GM18909 (cell line): ENCODE measurements at regions not wholly inside any gene's neighbourhood (a gene's known extent, or its start where the extent isn't known, plus 50 kb on each side); places are given as distances from the start of the nearest gene placed in this dataset.
A peak's percentile ranks its signal among the peaks of the same experiment; 100 is the strongest.

Source experiments
- ATAC-seq: cut with Tn5 transposase; IDR thresholded peaks from one replicate; pipeline ENCODE4 v1.9.1; 2021; ENCODE audit warnings: mild to moderate bottlenecking; ENCODE audit not compliant: unreplicated experiment, poor library complexity

DNA sequence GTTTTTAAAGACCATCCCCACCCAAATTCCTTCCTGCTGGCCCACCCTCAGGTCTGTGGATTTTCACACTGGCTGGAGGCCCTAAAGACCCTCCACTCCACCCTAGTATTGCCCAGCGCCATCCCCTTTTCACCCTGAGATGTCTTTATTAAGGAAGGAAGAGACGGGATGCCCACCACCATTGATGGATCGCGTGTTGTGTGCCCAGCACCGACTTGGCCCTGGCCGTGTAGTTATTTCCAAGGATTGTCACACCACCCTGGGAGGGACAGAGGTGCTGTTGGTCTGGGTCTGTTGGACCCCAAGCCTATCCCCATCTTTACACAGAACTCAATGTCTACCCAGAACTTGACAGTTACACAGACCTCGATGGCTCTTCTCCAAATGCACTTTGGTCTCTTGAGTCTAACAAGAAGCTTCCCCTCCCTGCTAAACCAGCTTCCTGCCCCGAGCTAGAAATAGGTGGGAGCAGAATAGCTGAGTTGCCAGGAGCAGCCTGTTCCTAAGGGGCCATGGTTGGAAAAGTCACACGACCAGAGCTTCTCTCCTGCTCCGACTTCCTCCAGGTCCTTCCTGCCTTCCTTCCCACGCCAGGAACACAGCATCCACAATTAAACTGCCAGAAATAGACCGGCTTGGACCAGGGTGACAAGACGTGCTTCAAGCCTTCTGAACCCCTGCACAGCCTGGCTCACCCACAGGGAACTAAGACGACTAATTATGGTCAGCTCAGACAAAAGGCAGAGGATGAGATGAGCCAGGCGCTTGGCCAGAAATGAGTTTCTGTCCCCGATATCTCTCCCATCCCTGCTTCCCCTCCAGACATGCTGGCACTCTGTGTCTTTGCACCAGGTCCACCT, 139.5 kb upstream of the CHST15 start:
- no peak for ATAC-seq

DNA sequence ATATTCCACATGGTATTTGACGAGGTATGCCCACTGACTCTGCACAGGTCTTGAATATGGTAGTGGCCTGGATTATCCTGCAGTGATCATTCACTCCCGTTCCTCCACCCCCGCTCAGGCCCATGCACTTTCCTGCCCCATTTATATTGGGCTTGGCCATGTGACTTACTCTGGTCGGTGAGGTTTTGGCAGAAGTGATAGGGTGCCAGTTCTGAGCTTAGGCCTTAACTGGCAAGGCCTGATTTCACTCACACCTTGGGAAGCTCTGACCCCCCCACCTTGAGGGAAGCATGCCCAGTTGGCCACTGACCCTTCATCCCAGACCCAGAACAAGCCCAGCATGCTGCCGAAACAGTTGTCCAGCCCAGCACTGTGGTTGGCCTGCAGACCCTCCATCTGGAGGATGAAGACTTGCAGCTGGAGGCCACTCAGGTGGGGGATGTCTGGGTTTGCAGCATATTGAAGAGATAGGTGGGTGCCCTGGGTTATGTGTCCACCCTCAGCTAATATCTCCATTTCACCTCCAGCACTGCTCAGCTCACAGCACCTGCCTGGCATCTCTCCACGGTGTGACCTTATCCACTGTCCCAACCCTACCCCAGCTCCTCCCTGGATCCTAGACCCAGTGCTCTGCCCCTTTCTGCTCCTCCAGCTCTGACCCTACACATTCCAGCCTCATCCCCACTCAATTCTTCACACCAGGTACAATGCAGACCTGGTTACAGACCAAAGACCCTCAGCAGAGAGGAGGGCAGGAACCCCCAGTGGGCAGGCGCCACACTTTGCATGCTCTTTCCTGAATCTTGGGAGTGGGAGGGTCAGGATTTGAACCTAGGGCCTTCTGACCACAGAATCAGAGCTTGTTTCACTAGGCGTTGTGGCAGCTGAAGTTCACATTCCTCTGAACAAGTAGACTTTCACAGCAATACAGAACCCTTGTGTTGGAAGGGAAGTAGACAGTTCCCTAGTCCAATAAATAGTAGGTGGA, 138.1 kb upstream of the CHST15 start:
- peak; percentile 50 for ATAC-seq

DNA sequence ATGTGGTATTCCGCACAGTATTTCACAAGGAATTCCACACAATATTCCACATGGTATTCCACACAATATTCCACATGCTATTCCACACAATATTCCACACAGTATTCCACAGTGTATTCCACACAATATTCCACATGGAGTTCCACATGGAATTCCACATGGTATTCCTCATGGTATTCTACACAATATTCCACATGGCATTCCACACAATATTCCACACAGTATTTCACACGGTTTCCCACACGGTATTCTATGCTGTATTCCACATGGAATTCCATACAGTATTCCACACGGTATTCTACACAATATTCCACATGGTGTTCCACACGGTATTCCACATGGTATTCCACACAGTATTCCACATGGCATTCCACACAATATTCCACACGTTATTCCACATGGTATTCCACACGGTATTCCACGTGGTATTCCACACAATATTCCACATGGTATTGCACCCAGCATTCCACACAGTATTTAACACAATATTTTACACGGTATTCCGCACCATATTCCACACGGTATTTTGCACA, 137.3 kb upstream of the CHST15 start:
- ATAC-seq = no peak

DNA sequence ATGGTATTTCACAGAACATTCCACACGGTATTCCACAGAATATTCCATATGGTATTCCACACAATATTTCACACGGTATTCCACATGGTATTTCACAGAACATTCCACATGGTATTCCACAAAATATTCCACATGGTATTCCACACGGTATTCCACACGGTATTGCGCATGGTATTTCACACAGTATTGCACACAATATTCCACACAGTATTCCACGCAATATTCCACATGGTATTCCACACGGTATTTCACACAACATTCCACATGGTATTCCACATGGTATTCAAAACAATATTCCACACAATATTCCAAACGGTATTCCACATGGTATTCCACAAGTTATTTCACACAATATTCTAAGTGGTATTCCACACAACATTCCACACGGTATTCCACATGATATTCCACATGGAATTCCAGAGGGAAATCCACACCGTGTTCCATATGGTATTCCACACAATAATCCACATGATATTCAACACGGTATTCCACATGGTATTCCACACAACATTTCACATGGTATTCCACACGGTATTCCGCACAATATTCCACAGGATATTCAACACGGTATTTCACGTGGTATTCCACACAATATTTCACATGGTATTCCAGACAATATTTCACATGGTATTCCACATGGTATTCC, 136.7 kb upstream of the CHST15 start:
- no peak for ATAC-seq

DNA sequence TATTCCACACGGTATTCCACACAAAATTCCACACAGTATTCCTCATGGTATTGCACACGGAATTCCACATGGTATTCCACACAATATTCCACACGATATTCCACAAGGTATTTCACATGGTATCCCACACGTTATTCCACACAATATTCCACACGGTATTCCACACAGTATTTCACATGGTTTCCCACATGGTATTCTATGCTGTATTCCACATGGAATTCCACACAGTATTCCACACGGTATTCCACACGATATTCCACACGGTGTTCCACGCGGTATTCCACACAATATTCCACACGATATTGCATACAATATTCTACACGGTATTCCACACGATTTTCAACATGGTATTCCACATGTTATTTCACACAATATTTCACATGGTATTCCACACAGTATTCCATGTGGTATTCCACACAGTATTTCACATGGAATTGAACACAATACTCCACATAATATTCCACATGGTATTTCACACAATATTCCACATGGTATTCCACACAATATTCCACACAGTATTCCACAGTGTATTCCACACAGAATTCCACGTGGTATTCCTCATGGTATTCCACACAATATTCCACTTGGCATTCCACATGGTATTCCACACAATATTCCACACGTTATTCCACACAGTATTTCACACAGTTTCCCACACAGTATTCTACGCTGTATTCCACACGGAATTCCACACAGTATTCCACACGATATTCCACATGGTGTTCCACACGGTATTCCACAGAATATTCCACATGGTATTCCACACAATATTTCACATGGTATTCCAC, 136.0 kb upstream of the CHST15 start:
- no peak for ATAC-seq

DNA sequence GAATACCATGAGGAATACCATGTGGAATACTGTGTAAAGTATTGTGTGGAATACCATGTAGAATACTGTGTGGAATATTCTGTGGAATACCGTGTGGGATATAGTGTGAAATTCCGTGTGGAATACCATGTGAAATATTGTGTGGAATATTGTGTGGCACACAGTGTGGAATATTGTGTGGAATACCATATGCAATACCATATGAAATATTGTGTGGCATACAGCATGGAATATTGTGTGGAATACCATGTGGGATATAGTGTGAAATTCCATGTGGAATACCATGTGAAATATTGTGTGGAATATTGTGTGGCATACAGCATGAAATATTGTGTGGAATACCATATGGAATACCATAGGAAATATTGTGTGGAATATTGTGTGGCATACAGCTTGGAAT, 135.1 kb upstream of the CHST15 start:
- no peak for ATAC-seq

DNA sequence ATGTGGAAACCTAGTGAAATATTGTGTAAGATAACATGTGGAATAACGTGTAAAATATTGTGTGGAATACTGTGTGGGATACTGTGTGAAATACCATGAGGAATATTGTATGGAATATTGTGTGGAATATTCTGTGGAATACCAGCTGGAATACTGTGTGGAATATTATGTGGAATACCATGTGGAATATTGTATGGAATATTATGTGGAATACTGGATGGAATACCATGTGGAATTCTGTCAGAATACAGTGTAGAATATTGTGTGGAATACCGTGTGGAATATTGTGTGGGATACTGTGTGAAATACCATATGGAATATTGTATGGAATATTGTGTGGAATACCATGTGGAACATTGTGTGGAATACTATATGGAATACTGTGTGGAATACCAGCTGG, 134.6 kb upstream of the CHST15 start:
- ATAC-seq = no peak

DNA sequence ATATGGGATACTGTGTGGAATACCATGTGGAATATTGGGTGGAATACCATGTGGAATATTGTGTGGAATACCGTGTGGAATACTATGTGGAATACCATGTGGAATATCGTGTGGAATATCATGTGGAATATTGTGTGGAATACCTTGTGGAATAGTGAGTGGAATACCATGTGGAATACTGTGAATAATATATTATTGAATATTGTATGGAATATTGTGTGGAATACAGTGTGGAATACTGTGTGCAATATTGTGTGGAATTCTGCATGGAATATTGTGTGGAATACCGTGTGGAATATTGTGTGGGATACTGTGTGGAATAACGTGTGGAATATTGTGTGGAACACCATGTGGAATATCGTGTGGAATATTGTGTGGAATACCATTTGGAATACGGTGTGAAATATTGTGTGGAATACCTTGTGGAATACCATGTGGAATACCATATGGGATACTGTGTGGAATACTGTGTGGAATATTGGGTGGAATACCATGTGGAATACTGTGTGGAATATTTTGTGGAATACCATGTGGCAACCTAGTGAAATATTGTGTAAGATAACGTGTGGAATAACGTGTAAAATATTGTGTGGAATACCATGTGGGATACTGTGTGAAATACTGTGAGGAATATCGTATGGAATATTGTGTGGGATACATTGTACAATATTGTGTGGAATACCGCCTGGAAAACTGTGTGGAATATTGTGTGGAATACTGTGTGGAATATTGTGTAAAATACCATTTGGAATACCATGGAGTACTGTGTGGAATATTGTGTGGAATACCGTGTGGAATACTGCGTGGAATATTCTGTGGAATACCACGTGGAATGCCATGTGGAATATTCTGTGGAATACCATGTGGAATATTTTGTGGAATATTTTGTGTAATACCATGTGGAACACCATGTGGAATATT, 133.9 kb upstream of the CHST15 start:
- ATAC-seq = no peak

DNA sequence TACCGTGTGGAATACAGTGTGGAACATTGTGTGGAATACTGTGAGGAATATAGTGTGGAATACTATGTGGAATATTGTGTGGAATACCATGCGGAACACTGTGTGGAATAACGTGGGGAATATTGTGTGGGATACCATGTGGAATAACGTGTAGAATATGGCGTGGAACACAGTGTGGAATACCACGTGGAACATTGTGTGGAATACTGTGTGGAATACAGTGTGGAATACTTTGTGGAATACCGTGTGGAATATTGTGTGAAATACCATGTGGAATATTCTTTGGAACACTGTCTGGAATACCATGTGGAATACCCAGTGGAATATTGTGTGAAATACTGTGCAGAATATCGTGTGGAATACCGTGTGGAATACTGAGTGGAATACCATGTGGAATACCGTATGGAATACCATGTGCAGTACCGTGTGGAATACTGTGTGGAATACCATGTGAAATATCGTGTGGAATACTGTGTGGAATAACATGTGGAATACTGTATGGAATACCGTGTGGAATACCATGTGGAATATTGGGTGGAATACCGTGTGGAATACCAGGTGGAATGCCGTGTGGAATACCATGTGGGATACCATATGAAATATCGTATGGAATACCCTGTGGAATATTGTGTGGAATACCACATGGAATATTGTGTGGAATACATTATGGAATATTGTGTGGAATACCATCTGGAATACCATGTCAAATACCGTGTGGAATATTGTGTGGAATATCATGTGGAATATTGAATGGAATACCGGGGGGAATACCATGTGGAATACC, 133.1 kb upstream of the CHST15 start:
- ATAC-seq = no peak

DNA sequence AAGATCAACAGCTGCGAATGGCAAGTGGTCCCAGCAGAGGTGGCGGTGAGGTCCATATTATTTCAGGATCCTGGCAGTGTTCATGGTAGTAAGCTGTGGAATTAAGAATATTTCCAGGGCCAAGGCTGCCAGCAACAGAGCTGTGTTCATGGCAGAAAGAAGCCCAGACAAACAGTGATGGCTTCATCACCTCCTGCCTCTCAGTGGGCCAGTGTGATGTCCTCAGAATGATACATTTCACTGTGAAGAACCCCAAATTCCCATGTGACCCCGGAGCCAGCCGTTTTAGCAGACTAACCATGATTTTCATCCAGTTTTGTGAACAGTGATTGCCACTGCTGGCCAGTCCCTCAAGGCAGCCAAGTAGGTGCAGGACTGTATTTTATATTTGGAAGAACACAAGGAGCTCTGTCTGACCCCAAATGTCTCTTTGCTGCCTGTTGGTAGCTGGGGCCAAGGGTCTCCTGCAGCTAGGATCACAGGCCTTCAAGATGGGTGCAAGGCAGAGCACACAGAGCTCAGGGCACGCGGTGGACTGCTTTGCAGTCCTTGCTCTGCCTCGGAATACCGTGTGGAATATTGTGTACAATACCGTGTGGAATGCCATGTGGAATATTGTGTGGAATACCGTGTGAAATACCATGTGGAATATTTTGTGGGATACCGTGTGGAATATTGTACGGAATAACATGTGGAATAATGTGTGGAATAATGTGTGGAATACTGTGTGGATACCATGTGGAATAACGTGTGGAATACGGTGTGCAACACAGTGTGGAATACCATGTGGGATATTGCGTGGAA, 132.3 kb upstream of the CHST15 start:
- ATAC-seq = no peak

DNA sequence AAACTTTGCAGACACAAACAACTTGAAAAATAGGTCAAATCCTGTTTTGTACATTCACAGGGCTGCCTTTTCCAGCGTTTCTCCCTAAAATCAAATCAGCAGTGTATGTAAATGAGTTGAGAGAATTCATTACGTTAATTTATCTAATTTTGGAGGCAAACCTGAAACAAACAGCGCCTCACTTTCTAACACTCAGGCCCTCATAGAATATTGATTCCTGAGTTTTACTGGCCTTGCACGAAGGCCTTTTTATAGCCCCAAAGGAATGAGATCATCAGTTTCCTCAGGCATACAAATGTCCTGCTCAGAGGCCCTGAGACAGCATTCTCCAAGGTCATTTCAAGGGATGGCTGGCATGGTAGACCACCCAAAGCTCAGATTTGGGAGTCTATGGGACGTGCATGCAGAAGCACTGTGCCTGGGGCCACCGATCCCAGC, 131.7 kb upstream of the CHST15 start:
- no peak for ATAC-seq

DNA sequence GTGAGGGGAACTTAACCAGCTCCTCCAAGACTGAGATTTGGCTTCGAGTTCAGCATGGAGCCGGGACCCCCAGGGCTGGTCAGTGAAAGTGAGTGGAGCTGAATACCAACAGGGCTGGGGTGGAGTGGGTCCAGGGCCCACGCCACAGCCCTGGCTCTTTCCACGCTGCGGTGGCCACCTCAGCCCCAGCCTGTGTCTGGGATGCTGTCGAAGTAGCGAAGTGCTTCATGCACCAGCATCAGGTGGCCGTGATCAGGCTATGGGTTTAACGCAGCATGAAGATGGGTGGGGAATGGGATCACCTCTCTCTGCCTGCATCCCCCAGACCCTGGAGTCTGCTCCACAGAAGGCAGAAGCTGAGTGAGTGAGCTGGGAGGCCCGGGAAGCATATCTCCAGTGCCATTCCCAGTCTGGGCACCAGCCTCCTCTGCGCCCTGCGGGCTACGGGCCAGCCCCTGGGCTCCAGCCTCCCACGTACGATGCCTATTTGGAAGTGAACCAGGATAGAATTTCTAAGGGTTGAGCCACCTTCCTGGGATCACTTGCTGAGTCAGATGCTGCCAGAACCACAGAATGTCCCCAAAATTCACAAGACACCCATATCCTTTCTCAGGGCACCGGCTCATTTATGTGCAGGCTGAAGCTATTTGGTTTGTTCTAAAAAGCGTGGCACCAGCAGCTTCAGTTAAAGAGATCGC, 131.1 kb upstream of the CHST15 start:
- no peak for ATAC-seq

DNA sequence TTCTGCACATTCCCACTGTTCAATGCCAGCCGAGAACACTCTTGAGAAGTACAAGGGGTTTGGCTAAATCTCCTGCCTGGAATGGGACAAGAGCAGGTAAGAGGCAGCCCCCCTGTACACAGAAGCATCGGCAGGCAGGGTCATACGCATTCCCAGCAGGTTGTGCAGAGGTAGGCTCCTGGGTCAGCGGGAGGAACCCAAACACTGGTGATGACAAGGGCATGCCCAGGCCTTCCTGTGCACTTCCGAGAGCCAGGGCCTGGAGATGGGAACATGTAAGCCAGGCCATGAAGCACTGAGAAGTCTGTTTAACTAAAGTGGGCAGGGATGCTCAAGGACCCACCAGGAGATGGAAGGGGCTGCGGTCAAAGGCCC, 130.3 kb upstream of the CHST15 start:
- ATAC-seq = no peak

DNA sequence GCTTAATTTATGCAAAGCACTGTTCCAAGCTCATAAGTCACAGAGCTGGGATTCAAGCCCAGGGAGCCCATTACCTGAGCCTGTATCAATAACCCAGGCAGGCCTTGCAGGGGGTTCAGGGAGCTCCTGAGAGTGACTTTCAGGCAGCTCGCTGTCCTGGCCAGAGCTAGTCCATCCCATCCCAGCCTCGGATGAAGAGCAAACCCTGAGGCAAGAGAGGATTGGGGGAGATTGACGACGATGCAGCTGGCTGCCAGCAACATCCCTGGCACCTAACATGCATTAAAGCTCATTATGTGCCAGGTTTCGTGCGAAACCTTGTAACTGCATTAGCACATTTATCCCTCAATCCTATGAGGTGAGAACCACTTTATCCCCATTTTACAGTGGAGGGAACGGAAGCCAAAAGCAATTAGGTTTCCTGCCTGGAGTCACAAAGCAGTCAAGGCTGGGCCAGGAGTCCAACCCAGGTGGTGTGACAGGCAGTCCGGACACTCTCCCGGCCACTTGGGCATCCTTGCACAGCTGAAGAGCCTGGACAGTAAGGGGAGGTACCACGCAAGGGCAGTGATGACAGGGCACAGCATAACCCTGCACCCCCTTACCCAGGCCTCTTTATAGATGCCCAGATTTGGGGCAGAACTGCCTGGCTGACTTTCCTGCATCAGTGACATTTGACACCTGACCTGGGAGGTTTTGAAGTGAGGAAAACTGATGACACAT, 129.8 kb upstream of the CHST15 start:
- ATAC-seq = no peak

DNA sequence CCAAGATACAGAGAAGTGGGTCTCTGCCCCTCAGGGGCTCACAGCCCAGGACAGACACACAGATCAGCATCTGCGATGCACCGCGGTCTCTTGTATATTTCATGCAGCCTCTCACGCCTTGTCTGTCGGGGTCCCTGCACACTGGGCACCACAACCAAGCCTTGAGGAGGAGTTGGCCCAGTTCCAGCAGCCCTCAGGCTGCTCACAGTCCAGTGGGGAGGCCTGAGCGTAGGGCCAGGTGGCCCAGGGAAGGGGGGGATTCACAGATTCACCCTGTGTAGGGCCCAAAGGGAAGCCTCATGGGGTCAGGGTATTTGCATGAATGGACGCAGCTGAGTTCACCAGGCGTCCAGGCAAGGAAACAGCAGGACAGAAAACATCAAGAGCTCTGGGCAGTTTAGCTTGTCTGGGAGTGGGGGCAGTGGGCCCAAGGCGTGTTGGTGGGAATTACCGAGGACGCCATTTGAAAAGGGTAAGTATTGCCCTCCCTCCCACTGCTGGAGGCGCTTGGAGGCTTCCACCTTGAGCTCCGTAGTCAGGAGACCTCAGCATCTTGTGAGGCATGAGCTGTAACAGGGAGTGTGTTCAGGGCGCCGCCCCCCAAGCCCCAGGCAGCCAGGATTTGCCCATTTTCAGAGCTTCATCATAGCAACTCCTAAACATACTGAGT, 129.1 kb upstream of the CHST15 start:
- peak; percentile 27 for ATAC-seq
